ENCODE measurements at regions not wholly inside any gene's neighbourhood (a gene's known extent, or its start where the extent isn't known, plus 50 kb on each side); places are given as distances from the start of the nearest gene placed in this dataset.

- H3K4me3 ChIP-seq: no peak overlapping the region
- no peaks in the 10 kb centered on the region for H3K36me3 ChIP-seq
- in situ Hi-C loops (cut with MboI; ENCODE audit: low pct_ligation_motif_present in 1 of 4, low pct_unique_long_range_greater_than_20kb in 1 of 4, low sequenced_read_pairs in 3 of 4): no loop called here
- intact Hi-C loops (cut with DNase I; ENCODE audit: low total_unique reads): no loop called here
- TF ChIP-seq CTCF (IDR thresholded peaks at IDR 0.05) (no peak), POLR2A (IDR thresholded peaks at IDR 0.05) (no peak), POLR2AphosphoS5 (IDR thresholded peaks at IDR 0.05) (no peak), EP300 (IDR thresholded peaks at IDR 0.05; ENCODE audit: low read depth) (no peak)
- H3K4me1 ChIP-seq: no peaks in the 10 kb centered on the region
- no peak overlapping the region for H3K27ac ChIP-seq
- no peaks in the 10 kb centered on the region for H3K9me3 ChIP-seq
- no peaks in the 10 kb centered on the region for H3K27me3 ChIP-seq
- 59 to 64% methylated on average over 5 of the region's 5 CpGs for whole genome bisulfite sequencing, 2 donors (ENCODE audit: low coverage in 1 of 2)
- no peak for DNase-seq
These were observed 398.4 kb upstream of the CNTN3 start for GRCh38 chr3:75012791-75013331.

GRCh38 chr3:75014008-75014407 lies 399.5 kb upstream of the CNTN3 start:
- WGBS, 2 donors (ENCODE audit: low coverage in 1 of 2): 69 to 92% methylated on average over 1 of the region's 1 CpG
- TF ChIP-seq EP300 (IDR thresholded peaks at IDR 0.05; ENCODE audit: low read depth) (no peak), CTCF (IDR thresholded peaks at IDR 0.05) (no peak), POLR2AphosphoS5 (IDR thresholded peaks at IDR 0.05) (no peak), POLR2A (IDR thresholded peaks at IDR 0.05) (no peak)
- Histone ChIP-seq H3K36me3 (no peaks in the 10 kb centered on the region), H3K27ac (no peak overlapping the region), H3K4me1 (no peaks in the 10 kb centered on the region), H3K27me3 (no peaks in the 10 kb centered on the region), H3K4me3 (no peak overlapping the region), H3K9me3 (no peaks in the 10 kb centered on the region)
- in situ Hi-C loops (cut with MboI; ENCODE audit: low pct_ligation_motif_present in 1 of 4, low pct_unique_long_range_greater_than_20kb in 1 of 4, low sequenced_read_pairs in 3 of 4): no loop called here
- no peak for DNase-seq
- intact Hi-C loops (cut with DNase I; ENCODE audit: low total_unique reads): no loop called here

- intact Hi-C loops (cut with DNase I; ENCODE audit: low total_unique reads): no loop called here
- WGBS, 2 donors (ENCODE audit: low coverage in 1 of 2): 59 to 82% methylated on average over 2 of the region's 2 CpGs
These were observed 400.8 kb upstream of the CNTN3 start for GRCh38 chr3:75015280-75015679.

GRCh38 chr3:75035146-75035545 lies 420.7 kb upstream of the CNTN3 start:
- Histone ChIP-seq H3K36me3 (no peaks in the 10 kb centered on the region), H3K27ac (no peak overlapping the region), H3K4me1 (no peaks in the 10 kb centered on the region), H3K4me3 (no peak overlapping the region), H3K9me3 (no peaks in the 10 kb centered on the region), H3K27me3 (no peaks in the 10 kb centered on the region)
- TF ChIP-seq EP300 (IDR thresholded peaks at IDR 0.05; ENCODE audit: low read depth) (no peak), CTCF (IDR thresholded peaks at IDR 0.05) (no peak), POLR2A (IDR thresholded peaks at IDR 0.05) (no peak), POLR2AphosphoS5 (IDR thresholded peaks at IDR 0.05) (no peak)
- no peak for DNase-seq
- in situ Hi-C loops (cut with MboI; ENCODE audit: low pct_ligation_motif_present in 1 of 4, low pct_unique_long_range_greater_than_20kb in 1 of 4, low sequenced_read_pairs in 3 of 4) (no loop called here), intact Hi-C loops (cut with DNase I; ENCODE audit: low total_unique reads) (no loop called here)

More at GRCh38 chr3:75015280-75015679, 400.8 kb upstream of the CNTN3 start:
- in situ Hi-C loops (cut with MboI; ENCODE audit: low pct_ligation_motif_present in 1 of 4, low pct_unique_long_range_greater_than_20kb in 1 of 4, low sequenced_read_pairs in 3 of 4): no loop called here
- Histone ChIP-seq H3K9me3 (no peaks in the 10 kb centered on the region), H3K4me3 (no peak overlapping the region), H3K27ac (no peak overlapping the region), H3K4me1 (no peaks in the 10 kb centered on the region), H3K27me3 (no peaks in the 10 kb centered on the region), H3K36me3 (no peaks in the 10 kb centered on the region)
- DNase-seq: no peak
- no peak for TF ChIP-seq POLR2AphosphoS5 (IDR thresholded peaks at IDR 0.05)
- no peak for TF ChIP-seq POLR2A (IDR thresholded peaks at IDR 0.05)
- no peak for TF ChIP-seq CTCF (IDR thresholded peaks at IDR 0.05)
- TF ChIP-seq EP300 (IDR thresholded peaks at IDR 0.05; ENCODE audit: low read depth): no peak
